ENCODE measurements at regions not wholly inside any gene's neighbourhood (a gene's known extent, or its start where the extent isn't known, plus 50 kb on each side); places are given as distances from the start of the nearest gene placed in this dataset.

DNA sequence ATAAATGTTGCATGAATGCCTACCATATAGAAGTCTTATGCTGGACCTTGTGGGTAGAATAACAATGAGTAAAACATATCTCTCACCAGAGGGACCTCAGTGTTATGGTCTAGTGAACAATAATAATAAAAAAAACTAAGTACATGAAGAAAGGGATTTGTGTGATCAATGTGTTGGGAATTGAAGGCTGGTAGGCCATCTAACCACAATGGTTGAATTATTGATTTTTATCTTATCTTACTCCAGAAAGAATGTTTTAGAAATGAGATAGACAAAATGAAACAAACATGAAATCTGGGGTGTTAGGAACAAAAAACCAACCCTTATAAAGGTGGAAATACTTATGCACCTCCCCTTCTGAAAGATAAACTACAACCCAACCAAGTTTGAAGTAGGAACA is 243.9 kb upstream of the LRIG3 start:
- TF ChIP-seq HMGXB4 (CRISPR knock-in tag; IDR thresholded peaks at IDR 0.05; ENCODE audit: borderline replicate concordance in 1 of 2, low read depth in 1 of 2) (no peak), HNRNPH1 (optimal IDR thresholded peaks at IDR 0.05; ENCODE audit: low read depth, low read length) (no peak), YEATS4 (CRISPR knock-in tag; IDR thresholded peaks at IDR 0.05; ENCODE audit: borderline replicate concordance) (no peak), ZNF775 (CRISPR knock-in tag; IDR thresholded peaks at IDR 0.05; ENCODE audit: borderline replicate concordance) (no peak), CEBPZ (IDR thresholded peaks at IDR 0.05; ENCODE audit: low read length) (no peak), U2AF1 (optimal IDR thresholded peaks at IDR 0.05; ENCODE audit: low read depth, low read length) (no peak)
- TF ChIP-seq, protein P1, sequence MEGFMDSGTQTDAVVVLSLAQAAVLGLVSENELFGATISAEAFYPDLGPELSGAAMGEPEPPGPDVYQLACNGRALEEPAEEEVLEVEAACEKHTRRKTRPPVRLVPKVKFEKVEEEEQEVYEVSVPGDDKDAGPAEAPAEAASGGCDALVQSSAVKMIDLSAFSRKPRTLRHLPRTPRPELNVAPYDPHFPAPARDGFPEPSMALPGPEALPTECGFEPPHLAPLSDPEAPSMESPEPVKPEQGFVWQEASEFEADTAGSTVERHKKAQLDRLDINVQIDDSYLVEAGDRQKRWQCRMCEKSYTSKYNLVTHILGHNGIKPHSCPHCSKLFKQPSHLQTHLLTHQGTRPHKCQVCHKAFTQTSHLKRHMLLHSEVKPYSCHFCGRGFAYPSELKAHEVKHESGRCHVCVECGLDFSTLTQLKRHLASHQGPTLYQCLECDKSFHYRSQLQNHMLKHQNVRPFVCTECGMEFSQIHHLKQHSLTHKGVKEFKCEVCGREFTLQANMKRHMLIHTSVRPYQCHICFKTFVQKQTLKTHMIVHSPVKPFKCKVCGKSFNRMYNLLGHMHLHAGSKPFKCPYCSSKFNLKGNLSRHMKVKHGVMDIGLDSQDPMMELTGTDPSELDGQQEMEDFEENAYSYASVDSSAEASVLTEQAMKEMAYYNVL (CRISPR knock-in tag; IDR thresholded peaks at IDR 0.05; ENCODE audit: borderline replicate concordance), result no peak

All from HepG2 (cell line).